Kidney (tissue), 13 donors: ENCODE measurements at regions not wholly inside any gene's neighbourhood (a gene's known extent, or its start where the extent isn't known, plus 50 kb on each side); places are given as distances from the start of the nearest gene placed in this dataset.
"Not testable (repeated sequence)": the region's sequence is repeated elsewhere in the genome, so short reads cannot be mapped to it uniquely, and the experiment has no call there.

ENCODE experiments used
- DNase-seq, 5 donors: peaks; one replicate each; pipeline ENCODE4 v3.0.0-alpha.2; 2013 to 2020
- FAIRE-seq: peaks from 2 replicates; lab custom pipeline; 2012; peaks lifted over from hg19 to GRCh38; lab: Jason Lieb, UNC
- H3K27ac ChIP-seq, 2 donors: one replicate each; pipeline ENCODE4 v1.7.0; 2013; ENCODE audit warnings: low read depth in 2 of 2, low read length in 2 of 2, inconsistent platforms in 1 of 2
- H3K27me3 ChIP-seq: one replicate; pipeline ENCODE4 v1.7.1; 2013; ENCODE audit warnings: low read length, inconsistent platforms; ENCODE audit not compliant: control insufficient read depth, insufficient read depth
- H3K36me3 ChIP-seq, 3 donors: one replicate each; pipeline versions ENCODE4 v1.7.0 to v1.7.1; 2013; ENCODE audit warnings: low read length in 3 of 3, control low read depth in 1 of 3, inconsistent platforms in 1 of 3; ENCODE audit not compliant: insufficient read depth in 3 of 3, control insufficient read depth in 2 of 3
- H3K4me1 ChIP-seq, 3 donors: one replicate each; pipeline versions ENCODE4 v1.7.0 to v1.7.1; 2013; ENCODE audit warnings: low read length in 3 of 3, inconsistent platforms in 1 of 3, low read depth in 1 of 3; ENCODE audit not compliant: control insufficient read depth in 2 of 3, insufficient read depth in 2 of 3
- H3K4me3 ChIP-seq, 3 donors: one replicate each; pipeline versions ENCODE4 v1.7.0 to v1.8.1; 2013; ENCODE audit warnings: low read length in 3 of 3, control low read depth in 1 of 3, inconsistent platforms in 1 of 3
- H3K9ac ChIP-seq, 3 donors: one replicate each; pipeline versions ENCODE4 v1.7.0 to v1.7.1; 2013; ENCODE audit warnings: low read length in 3 of 3, control low read depth in 1 of 3, inconsistent platforms in 1 of 3
- H3K9me3 ChIP-seq, 3 donors: one replicate each; pipeline versions ENCODE4 v1.7.0 to v1.7.1; 2013; ENCODE audit warnings: low read length in 3 of 3, control low read depth in 1 of 3, inconsistent platforms in 1 of 3; ENCODE audit not compliant: control insufficient read depth in 2 of 3, insufficient read depth in 1 of 3
- CTCF ChIP-seq: IDR thresholded peaks from 3 replicates; pipeline ENCODE4 v1.5.1; 2012; ENCODE audit warnings: mild to moderate bottlenecking, moderate library complexity, borderline replicate concordance; ENCODE audit not compliant: insufficient read depth; ENCODE audit errors: extremely low read depth
- intact Hi-C: fragments of 100-400 bp; cut with DNase I; formaldehyde crosslinking; loops from one replicate; pipeline ENCODE4 v1.11.1; 2022
- donor health status: control.
- donor health status: control.
- donor health status: control.
- donor health status: control.
- donor health status: control.
- donor health status: DM: yes; HTN: yes; CAD: no.
- donor health status: Normal renal cell carcinoma (clear cell type).

DNA sequence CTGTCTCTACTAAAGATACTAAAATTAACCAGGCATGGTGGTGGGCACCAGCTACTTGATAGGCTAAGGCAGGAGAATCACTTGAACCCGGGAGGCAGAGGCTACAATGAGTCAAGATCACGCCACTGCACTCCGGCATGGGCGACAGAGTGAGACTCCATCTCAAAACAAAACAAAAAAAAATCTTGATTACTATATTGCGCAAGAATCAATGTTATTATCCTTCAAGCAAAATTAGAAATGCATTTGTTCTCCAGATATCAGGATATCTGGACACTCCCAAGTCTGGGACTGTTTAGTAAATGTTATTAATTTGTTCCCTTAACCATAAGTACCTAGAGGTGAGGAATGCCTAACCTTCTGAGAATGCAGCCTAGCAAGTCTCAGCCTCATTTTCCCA, 992.2 kb upstream of the PCDH20 start:
- Histone ChIP-seq H3K27ac (no peak overlapping the region), H3K36me3 (no peaks in the 10 kb centered on the region), H3K27me3 (no peaks in the 10 kb centered on the region), H3K9ac (no peak overlapping the region), H3K4me3 (no peak overlapping the region), H3K4me1 (no peaks in the 10 kb centered on the region), H3K9me3 (no peaks in the 10 kb centered on the region)
- intact Hi-C loops: no loop called here
- no peak for DNase-seq
- TF ChIP-seq CTCF: no peak
- FAIRE-seq: no peak

DNA sequence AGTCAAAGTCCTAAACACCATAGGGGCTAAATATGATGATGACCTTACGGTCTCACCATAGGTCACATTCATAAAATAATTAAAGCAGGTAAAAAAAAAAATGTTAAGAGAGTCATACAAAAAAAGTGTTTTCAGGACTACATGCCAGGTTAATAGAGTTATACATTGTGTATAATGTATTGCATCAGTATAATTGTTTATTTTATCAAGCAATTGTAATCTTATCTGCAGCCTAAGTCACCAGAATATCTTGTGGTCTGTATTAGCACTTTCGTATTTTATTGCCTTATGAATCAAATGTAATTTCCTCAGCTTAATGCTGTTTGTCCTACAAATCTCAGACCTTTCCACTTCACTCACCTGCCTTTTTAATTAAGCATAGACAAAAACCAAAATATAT, 972.9 kb upstream of the PCDH20 start:
- H3K4me3 ChIP-seq: no peak overlapping the region
- no peak for TF ChIP-seq CTCF
- DNase-seq (no peak), FAIRE-seq (no peak)
- intact Hi-C loops: no loop called here
- H3K4me1 ChIP-seq: no peaks in the 10 kb centered on the region
- H3K9ac ChIP-seq: no peak overlapping the region
- H3K9me3 ChIP-seq: no peaks in the 10 kb centered on the region
- no peak overlapping the region for H3K27ac ChIP-seq
- no peaks in the 10 kb centered on the region for H3K36me3 ChIP-seq
- no peaks in the 10 kb centered on the region for H3K27me3 ChIP-seq

GRCh38 chr13:62387647-62388046, 972.0 kb upstream of the PCDH20 start:
- Histone ChIP-seq H3K4me1 (no peaks in the 10 kb centered on the region), H3K9ac (no peak overlapping the region), H3K27me3 (no peaks in the 10 kb centered on the region), H3K4me3 (no peak overlapping the region), H3K36me3 (no peaks in the 10 kb centered on the region), H3K9me3 (no peaks in the 10 kb centered on the region), H3K27ac (no peak overlapping the region)
- TF ChIP-seq CTCF: no peak
- intact Hi-C loops: no loop called here
- FAIRE-seq: no peak
- DNase-seq: peak in 1 of 5 donors; percentile 52

- H3K4me3 ChIP-seq, H3K9me3 ChIP-seq, H3K9ac ChIP-seq, H3K4me1 ChIP-seq, intact Hi-C loops, H3K27ac ChIP-seq, H3K27me3 ChIP-seq, H3K36me3 ChIP-seq, FAIRE-seq: not testable (repeated sequence)
- DNase-seq: peak in 1 of 5 donors; percentile 59
Observed at GRCh38 chr13:62379241-62379640, 963.6 kb upstream of the PCDH20 start.
